Smooth muscle cell (in vitro differentiated cells): ENCODE measurements at regions not wholly inside any gene's neighbourhood (a gene's known extent, or its start where the extent isn't known, plus 50 kb on each side); places are given as distances from the start of the nearest gene placed in this dataset.
"Not testable (repeated sequence)": the region's sequence is repeated elsewhere in the genome, so short reads cannot be mapped to it uniquely, and the experiment has no call there.

ENCODE experiments used
- DNase-seq: peaks from one replicate; lab custom pipeline; 2025; ENCODE audit not compliant: unreplicated experiment; lab: John Stamatoyannopoulos, UW
- H2AFZ ChIP-seq: fragments of 200-600 bp; sonication (generic); 2 replicates; pipeline ENCODE4 v1.6.0; 2016; ENCODE audit warnings: antibody characterized with exemption, low read depth, mild to moderate bottlenecking
- H3F3A ChIP-seq: fragments of 200-600 bp; sonication (generic); 2 replicates; pipeline ENCODE4 v1.6.0; 2017; ENCODE audit warnings: antibody characterized with exemption, low read depth
- H3K27ac ChIP-seq: fragments of 200-600 bp; sonication (generic); 2 replicates; pipeline ENCODE4 v1.5.1; 2016; ENCODE audit warnings: low read depth, mild to moderate bottlenecking
- H3K27me3 ChIP-seq: fragments of 200-600 bp; sonication (generic); 2 replicates; pipeline ENCODE4 v1.6.1; 2016; ENCODE audit warnings: low read depth, mild to moderate bottlenecking
- H3K36me3 ChIP-seq: fragments of 200-600 bp; sonication (generic); 2 replicates; pipeline ENCODE4 v1.5.1; 2016; ENCODE audit warnings: low read depth
- H3K4me1 ChIP-seq: fragments of 200-600 bp; sonication (generic); 2 replicates; pipeline ENCODE4 v1.5.1; 2016; ENCODE audit warnings: low read depth
- H3K4me2 ChIP-seq: fragments of 200-600 bp; sonication (generic); 2 replicates; pipeline ENCODE4 v1.6.0; 2016; ENCODE audit warnings: mild to moderate bottlenecking
- H3K4me3 ChIP-seq: fragments of 200-600 bp; sonication (generic); 2 replicates; pipeline ENCODE4 v1.5.1; 2016; ENCODE audit warnings: mild to moderate bottlenecking
- H3K79me2 ChIP-seq: fragments of 200-600 bp; sonication (generic); 2 replicates; pipeline ENCODE4 v1.6.0; 2016; ENCODE audit warnings: low read depth, mild to moderate bottlenecking
- H3K9ac ChIP-seq: fragments of 200-600 bp; sonication (generic); 2 replicates; pipeline ENCODE4 v1.6.0; 2016; ENCODE audit warnings: low read depth
- H3K9me3 ChIP-seq: fragments of 200-600 bp; sonication (generic); replicated peaks from 2 replicates; pipeline ENCODE4 v1.5.1; 2016; ENCODE audit warnings: low read depth
- H4K20me1 ChIP-seq: fragments of 200-600 bp; sonication (generic); 2 replicates; pipeline ENCODE4 v1.6.0; 2016; ENCODE audit warnings: low read depth
- CTCF ChIP-seq: fragments of 200-600 bp; sonication (generic); IDR thresholded peaks from 2 replicates; pipeline ENCODE4 v1.5.1; 2017; ENCODE audit warnings: borderline replicate concordance, mild to moderate bottlenecking, antibody characterized with exemption; ENCODE audit not compliant: insufficient read depth, poor library complexity, severe bottlenecking
- WGBS: methylation state at CpG from one replicate; pipeline ENCODE4 v1.1.7; 2016; ENCODE audit warnings: low lambda C conversion rate; 5-methylcytosine and 5-hydroxymethylcytosine counted together

GRCh38 chr12:16788506-16789203 is 182.7 kb upstream of the LMO3 start:
- WGBS = 77% methylated on average over 5 of the region's 5 CpGs
- no peaks in the 10 kb centered on the region for H3K9me3 ChIP-seq
- no peak for TF ChIP-seq CTCF

GRCh38 chr12:16785953-16786352 is 180.0 kb upstream of the LMO3 start:
- Histone ChIP-seq H3K4me3 (no peak overlapping the region), H3K9ac (no peak overlapping the region), H3K79me2 (no peaks in the 10 kb centered on the region), H3K27me3 (no peaks in the 10 kb centered on the region), H3K4me2 (no peak overlapping the region), H3K4me1 (no peaks in the 10 kb centered on the region), H3K9me3 (no peaks in the 10 kb centered on the region), H4K20me1 (no peaks in the 10 kb centered on the region), H3F3A (no peaks in the 10 kb centered on the region), H2AFZ (no peak overlapping the region), H3K36me3 (no peaks in the 10 kb centered on the region), H3K27ac (no peak overlapping the region)
- DNase-seq = no peak
- 71% methylated on average over 2 of the region's 2 CpGs for WGBS
- TF ChIP-seq CTCF = no peak

More at GRCh38 chr12:16788506-16789203, 182.7 kb upstream of the LMO3 start:
- Histone ChIP-seq H3K9ac (no peak overlapping the region), H3K4me2 (no peak overlapping the region), H3K79me2 (no peaks in the 10 kb centered on the region), H3K27me3 (no peaks in the 10 kb centered on the region), H3K4me3 (no peak overlapping the region), H3F3A (no peaks in the 10 kb centered on the region), H4K20me1 (no peaks in the 10 kb centered on the region), H3K4me1 (no peaks in the 10 kb centered on the region), H3K27ac (no peak overlapping the region), H2AFZ (no peak overlapping the region), H3K36me3 (no peaks in the 10 kb centered on the region)
- DNase-seq = no peak

- TF ChIP-seq CTCF = no peak
- Histone ChIP-seq H3K79me2 (no peaks in the 10 kb centered on the region), H4K20me1 (no peaks in the 10 kb centered on the region), H3K4me2 (no peak overlapping the region), H3K9me3 (no peaks in the 10 kb centered on the region), H3K4me1 (no peaks in the 10 kb centered on the region), H3K9ac (no peak overlapping the region), H3K27ac (no peak overlapping the region), H2AFZ (no peak overlapping the region), H3K4me3 (no peak overlapping the region), H3F3A (no peaks in the 10 kb centered on the region), H3K36me3 (no peaks in the 10 kb centered on the region), H3K27me3 (no peaks in the 10 kb centered on the region)
- 21% methylated on average over 1 of the region's 1 CpG for WGBS
- DNase-seq = no peak
Observed at GRCh38 chr12:16785524-16785923, 179.6 kb upstream of the LMO3 start.

- not testable (repeated sequence) for H3F3A ChIP-seq, H3K9ac ChIP-seq, H3K27ac ChIP-seq, H2AFZ ChIP-seq, H3K4me3 ChIP-seq, H3K4me2 ChIP-seq, H3K36me3 ChIP-seq, H3K27me3 ChIP-seq, H4K20me1 ChIP-seq, DNase-seq, H3K9me3 ChIP-seq, H3K79me2 ChIP-seq
- peaks cover 16% of the 10 kb centered on the region for H3K4me1 ChIP-seq
- WGBS = 90% methylated on average over 2 of the region's 2 CpGs
Observed at GRCh38 chr12:16769129-16769528, 163.2 kb upstream of the LMO3 start.
